GM19023 (cell line): ENCODE measurements at regions not wholly inside any gene's neighbourhood (a gene's known extent, or its start where the extent isn't known, plus 50 kb on each side); places are given as distances from the start of the nearest gene placed in this dataset.
"Not testable (repeated sequence)": the region's sequence is repeated elsewhere in the genome, so short reads cannot be mapped to it uniquely, and the experiment has no call there.

Source experiments
- ATAC-seq: cut with Tn5 transposase; IDR thresholded peaks from one replicate; pipeline ENCODE4 v1.9.1; 2021; ENCODE audit warnings: mild to moderate bottlenecking, moderate library complexity; ENCODE audit not compliant: unreplicated experiment

DNA sequence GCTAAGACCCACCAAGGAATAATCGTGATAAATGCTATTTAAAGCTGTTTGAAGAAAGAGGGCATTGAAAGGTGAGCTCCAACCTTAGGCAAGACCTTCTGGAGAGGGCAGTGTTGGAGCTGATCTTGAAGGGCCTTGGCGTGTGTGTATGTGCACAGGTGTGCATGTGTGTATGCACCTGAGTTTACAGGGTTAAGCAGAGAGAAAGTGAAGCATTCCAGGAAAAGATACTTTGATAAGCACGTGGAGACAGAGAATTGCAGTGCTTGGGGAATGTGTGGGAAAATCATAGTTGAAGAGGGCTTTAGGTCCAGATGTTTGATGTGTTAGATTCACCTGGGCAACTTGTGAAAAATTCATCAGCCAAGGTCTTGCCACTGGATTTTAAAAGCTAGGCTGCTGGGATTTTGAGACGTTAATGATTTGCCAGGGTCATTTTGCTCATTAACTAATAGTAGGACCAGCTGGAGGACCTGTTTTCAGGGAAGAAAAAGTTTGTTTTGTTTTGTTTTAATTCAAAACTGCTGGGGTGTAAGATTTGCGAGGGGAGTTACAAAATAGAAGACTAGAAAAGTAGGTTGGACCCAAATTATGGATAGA is 78.3 kb upstream of the ANKRD55 start:
- ATAC-seq = no peak

DNA sequence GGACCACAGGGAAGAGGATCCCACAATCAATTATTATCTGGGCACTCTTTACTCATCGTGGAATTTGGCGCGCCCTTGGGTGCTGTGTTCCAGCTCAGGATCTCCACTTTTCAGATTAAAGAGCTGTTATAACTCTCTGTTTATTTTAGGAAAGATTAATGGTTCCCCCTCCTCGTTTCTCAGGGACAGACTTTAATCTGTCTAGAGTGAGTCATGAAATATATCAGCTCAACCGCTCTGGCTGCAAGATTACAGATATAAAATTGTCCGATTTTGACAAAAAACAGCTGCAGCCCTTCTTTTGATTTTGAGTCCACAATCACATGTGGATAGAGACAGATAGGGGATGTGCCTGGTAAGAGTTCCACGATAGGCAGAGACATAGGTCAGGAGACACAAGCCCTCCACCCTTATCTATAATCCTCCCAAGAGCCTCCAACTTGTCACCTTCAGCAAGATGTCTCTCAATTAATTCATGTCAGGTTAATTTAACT is 77.6 kb upstream of the ANKRD55 start:
- no peak for ATAC-seq

DNA sequence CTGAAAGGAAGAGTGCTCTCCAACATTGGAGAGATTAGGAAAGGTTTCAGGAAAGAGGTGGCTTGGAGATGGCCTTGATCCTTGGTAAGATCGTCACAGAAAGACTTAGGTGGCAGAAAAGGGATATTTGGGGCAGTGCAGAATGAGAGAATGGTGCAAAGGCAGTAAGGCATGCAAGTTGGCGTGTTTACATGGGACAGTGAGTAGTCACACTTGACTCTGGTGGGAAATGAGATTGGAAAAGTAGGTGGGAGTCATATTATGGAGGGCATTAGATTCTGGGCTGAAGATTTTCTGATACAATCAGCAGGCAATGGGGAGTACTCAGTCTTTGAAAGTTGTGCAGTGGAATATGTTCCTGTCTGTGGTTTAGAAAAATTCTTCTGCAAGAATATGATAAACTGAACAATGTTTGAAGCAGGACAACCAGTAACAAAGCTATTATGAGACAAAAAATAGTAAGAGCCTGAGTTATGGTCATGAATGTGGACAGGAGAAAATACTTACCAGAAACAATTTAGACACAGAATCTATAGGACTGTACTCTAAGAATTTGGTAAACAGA is 76.2 kb upstream of the ANKRD55 start:
- no peak for ATAC-seq

DNA sequence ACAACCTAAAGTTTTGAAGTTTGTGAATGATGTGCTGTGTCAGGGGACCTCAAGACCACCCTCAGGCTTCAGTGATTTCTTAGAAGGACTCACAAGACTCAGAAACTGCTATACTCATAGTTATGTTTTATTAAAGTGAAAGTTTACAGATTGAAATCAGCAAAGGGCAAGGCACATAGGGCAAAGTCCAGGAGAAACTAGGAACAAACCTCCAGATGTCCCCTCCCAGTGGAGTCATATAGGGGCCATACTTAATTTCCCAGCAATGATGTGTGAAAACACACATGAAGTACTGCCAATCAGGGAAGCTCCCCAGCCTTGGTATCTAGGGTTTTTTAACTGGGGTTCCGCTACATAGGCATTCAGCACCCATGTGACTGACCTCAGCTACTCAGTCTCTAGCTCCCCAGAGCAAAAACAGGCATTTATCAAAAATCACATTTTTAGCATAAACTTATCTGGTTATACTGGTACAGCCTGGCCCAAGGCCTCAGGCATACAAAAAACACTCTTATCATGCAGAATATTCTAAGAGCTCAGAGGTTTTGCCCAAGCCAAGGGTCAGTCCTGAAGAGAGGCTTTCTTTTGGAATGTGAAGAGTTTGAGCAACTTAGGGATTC is 74.7 kb upstream of the ANKRD55 start:
- ATAC-seq = no peak

DNA sequence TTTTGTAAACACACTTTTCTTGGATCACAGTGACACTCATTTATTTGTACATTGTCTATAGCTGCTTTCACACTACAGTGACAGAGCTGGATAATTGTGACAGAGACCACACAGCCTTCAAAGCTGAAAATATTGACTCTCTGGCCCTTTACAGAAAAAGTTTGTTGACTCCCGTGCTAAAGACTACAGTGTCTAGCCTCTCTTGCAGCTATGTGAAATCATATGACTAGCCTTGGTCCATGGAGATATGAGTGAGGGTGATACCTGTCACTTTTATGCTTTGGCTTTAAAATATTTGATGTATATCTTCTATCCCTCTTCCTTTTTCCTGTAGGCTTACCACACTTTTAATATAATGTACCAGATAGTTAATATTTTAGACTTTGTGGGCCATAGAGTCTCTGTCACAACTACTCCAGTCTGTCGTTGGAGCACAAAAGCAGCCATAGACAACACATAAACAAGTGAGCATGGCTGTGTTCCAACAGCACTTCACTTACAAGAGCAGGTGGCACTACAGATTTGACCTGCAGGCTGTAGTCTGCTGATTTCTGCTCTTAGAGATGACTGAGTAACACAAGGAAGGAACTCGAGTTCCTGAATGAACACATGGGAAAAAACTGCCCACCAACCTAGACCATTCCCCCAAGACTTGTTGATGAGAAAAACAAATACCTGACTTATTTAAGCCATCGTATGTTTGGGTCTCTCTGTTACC is 73.5 kb upstream of the ANKRD55 start:
- no peak for ATAC-seq

DNA sequence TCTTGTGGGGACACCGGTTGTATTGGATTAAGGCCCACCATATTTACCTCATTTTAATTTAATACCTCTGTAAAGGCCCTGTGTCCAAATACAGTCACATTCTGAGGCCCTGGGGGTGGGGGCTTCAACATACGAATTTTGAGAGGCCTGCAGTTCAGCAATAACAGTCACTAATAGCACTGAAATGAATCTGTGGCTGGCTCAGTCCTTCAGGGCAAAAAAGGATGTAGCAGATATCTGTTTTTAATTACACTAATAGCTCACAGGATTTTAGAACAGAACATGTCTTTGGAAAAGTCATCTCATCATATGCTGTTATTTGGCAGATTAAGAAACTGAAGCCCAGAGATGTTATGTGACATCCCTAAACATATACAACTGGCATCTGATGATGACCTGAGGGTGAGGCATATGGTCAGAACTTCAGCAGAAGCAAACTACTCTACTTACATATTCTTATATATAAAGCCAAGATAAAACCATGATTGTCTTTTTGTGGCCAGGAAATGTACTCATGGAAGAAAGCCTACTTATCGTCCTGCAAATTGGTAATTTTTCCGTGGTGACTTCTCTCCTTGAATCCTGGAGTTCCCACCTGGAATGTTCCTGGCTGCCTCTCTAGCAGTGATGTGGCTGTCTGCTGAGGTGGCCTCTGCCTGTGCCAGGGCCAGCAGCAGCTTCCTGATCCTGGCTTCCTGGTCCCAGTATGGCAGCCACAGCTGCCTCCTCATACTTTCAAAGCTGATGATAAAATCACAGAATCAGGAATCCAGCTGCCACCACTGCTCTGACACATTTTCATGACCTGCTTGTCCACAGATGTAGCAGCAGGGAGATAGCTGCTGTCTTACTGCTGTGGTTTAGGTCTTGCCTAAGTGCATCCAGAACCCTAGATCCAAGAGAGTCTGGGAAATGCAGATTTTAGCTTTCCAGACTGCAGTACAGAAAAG is 72.1 kb upstream of the ANKRD55 start:
- ATAC-seq = no peak

DNA sequence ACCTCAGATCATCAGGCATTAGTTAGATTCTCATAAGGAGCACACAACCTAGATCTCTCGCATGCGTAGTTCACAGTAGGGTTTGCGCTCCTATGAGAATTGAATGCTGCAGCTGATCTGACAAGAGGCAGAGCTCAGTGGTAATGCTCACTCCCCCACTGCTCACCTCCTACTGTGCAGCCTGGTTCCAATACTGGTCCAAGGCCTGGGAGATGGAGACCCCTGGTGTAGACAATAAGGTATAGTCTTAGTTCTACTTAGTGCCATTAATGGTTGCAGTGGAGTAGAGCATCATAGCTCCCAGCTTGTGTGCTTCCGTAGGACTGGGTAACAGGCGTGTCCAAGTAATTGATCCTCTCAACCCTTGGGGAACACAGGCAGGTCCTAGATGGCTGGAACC is 70.4 kb upstream of the ANKRD55 start:
- ATAC-seq = no peak

DNA sequence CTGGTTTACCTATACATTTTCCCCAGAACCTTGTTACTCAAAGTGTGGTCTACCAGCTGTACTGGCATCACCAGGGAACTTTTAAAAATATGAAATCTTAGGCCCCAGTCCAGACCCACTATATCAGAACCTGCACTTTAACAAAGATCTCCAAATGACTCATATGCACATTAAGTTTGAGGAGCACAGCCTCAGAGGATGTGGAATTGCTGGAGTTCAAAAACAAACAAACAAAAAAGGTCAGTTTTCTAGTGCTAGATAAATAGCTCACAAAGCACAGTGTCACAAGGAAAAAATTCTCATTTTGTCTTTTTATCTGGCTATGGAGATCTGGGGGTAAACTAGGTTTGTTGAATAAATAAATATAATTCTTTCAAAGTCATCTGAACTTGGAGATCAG is 68.9 kb upstream of the ANKRD55 start:
- no peak for ATAC-seq

DNA sequence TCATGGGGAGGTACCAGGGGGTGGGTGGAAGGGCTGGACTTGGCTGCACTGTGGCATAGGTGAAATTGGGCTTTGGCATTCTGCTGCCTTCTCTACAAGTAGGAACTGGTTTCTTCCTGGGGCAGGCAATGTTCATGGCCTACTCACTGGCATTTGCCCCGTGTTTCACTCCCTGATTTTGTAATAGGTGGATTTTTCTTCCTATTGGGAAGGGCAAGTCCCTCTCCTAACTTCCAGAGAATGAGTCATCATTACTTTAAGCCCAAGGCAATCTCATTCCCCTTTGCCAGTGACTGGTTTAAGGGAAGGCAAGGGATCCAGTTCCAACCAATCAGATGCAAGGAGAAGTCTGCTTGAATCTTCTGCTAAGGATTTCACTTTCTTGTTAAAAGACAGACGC is 67.9 kb upstream of the ANKRD55 start:
- ATAC-seq = no peak

DNA sequence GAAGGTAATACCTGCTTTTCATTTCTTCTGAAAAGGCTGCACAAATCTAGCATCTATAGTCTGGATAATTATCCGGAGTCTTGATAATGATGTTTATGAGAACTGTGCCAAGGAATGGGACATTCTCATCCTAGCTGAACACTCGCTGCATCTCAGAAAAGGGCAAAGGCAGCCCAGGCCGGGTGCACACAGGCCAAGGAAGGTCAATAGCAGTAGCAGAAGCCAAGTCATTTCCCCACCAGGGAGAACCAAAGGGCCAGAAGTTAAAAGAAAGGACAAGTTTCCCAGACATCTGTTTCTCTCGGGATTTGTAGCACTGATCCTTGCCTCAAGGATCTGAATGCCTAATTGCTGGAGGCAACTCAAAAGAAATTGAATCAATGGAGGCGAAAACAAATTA is 66.1 kb upstream of the ANKRD55 start:
- ATAC-seq = no peak

DNA sequence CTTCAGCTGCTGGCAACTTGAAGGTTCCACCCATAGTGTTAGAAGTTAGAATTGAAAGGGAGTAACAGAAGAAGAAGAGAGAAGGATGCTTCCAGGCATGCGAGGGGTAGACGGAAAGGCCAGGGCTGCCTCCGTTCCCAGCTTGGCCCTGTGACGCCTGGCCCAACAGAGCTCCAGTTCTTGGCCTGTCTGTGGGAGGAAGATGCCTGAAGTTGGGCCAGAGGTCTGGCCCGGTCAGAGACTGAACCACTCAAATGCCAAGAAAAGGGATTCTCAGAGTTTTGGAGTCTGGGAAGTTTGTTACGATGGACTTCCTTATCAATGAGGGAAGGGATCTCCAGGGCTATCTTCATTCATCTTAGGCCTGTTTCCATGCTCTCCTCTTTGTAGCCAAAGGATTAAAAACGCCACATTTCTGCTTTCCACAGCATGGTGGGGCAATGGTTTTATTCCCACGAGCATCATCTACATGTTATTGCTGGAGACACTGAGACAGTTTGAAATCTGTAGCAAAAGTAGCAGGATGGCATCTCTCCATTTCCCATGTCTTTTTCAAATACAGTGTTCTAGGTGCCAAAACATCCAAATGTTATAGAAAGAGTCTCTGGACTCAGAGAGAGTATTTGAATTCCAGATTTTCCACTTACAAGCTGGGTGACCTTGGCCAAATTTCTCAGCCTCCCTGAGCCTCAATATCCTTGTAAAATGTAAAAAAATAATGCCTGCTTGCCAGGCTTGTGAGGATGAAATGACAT is 65.4 kb upstream of the ANKRD55 start:
- ATAC-seq = no peak

DNA sequence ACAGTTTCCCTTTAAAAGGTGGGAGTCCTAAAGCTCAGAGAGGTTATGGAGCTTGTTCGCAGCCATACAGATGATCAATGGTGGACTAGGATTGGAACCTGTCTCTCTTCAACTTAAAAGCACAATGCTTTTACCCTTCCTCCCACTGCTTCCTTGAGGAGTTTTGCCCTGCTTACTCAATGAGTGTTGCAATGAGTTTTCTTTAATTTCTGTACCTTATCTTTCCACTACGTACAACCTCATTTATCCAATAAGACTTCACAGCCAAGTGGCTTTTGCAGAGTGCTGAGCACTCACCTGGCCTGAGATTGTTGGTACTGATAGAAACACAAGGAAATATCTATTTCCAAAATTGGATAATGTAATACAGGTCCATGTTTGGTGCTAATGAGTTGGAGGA is 64.7 kb upstream of the ANKRD55 start:
- ATAC-seq = no peak

DNA sequence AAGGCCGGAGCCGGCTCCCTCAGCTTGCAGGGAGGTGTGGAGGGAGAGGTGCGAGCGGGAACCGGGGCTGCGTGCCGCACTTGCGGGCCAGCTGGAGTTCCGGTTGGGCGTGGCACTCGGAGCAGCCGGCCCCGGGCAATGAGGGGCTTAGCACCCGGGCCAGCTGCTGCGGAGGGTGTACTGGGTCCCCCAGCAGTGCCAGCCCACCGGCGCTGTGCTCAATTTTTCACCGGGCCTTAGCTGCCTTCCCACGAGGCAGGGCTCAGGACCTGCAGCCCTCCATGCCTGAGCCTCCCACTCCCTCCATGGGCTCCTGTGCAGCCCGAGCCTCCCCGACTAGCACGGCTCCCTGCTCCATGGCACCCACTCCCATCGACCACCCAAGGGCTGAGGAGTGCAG is 62.2 kb upstream of the ANKRD55 start:
- not testable (repeated sequence) for ATAC-seq

DNA sequence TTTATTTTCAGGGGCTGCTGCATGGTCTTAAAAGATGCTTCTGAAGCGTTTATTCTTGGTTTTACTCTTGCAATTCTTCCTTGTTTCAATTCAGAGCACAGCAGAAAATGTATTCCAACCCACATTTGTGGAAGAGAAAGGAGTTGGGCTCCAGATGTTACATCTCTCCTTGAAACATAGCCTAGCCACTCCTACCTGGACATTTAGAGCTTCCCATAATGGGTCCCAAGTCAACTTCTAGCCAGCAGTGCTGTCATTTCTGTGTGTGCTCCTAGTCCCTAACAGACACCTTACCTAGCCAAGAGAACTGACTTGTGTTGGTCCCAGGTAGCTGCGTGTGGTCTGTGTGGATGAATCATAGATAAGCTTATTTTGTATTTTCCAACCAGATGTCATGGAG is 61.2 kb upstream of the ANKRD55 start:
- ATAC-seq = no peak

DNA sequence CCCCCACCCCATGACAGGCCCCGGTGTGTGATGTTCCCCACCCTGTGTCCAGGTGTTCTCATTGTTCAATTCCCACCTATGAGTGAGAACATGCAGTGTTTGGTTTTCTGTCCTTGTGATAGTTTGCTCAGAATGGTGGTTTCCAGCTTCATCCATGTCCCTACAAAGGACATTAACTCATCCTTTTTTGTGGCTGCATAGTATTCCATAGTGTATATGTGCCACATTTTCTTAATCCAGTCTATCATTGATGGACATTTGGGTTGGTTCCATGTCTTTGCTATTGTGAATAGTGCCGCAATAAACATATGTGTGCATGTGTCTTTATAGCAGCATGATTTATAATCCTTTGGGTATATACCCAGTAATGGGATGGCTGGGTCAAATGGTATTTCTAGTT is 59.7 kb upstream of the ANKRD55 start:
- not testable (repeated sequence) for ATAC-seq

DNA sequence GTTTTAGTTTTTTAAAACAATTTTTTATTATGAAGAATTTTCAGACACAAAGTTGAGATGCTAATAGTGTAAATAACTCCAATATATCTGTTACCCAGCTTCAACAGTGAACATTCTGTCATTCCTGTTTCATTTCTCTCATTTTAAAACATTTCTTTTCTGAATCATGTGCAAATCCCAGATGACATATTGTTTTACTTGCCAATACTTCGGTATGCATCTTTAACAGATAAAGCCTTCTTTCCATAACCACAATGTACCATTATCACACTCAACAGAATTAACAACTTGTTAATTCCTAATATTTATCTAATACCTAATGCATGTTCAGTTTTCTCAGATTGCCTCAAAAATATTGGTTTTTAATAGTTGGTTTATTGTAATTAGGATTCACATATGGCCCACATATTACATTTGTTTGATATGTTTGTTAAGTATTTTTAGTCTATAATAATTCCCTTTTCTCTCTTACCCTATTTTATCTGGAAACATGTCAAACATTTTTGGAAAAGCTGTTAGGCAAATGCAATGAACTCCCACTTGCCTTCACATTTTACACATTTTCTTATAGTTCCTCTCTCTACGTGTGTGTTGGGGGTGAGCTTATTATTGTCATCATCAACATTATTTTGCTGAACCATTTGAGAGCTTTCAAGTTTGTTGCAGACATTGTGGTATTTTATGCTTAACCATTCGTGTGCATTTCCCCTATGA is 58.7 kb upstream of the ANKRD55 start:
- ATAC-seq = no peak

DNA sequence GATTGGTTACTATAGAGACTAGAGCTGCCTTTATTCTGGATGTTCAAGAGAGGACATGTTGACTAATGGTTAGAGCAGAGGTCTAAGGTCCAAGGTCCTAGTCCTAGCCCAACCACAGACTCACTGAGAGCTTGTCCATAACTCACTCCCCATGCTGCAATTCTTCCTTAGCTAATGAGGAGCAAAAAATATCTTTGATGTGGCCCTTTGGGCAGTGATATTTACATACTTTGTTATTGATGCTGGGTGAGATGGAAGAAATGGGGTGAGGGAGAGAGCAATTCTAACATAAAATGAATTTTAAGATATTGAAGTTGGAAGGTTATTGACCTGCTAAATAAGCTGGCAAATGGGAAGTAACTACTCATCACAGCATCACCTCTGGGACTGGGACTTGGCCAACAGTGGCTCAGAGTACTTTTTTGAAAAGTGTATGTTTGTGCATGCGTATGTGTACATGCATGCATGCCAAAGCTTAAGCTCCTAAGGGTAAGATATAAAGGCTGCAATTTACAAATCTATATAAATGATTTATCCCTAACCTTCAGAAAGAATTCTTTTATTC is 58.0 kb upstream of the ANKRD55 start:
- ATAC-seq = no peak

DNA sequence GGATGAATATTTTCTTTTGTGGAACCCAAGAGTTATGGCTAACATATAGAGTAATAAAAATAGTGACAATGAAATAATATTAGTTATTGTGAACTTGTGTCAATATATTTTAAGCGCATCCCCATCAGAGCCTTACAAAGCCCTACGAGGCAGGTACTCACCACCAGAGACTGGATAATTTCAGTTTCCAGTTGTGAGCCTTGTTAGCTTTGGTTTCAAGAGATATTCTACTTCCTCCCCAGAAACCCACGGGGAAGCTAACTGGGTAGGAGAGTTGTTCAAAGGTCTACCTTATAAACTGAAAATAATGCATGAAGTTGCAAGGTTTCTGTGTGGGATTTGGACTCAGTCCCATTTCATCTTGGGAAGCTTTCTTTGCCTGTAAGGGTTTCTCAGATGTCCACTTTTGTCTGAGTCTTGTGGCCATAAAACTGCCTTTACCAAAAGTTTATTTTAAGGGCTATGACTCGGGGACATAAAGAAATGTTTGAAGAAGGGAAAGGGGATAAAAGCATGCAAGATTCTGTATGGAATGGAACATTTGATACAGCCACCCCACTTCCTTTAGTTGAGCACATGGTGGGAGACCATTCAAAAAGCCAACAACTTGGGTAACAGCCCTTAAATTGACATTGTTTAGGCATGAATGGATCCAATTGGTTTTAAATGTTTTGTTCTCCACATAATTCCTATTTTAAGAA is 57.4 kb upstream of the ANKRD55 start:
- no peak for ATAC-seq

DNA sequence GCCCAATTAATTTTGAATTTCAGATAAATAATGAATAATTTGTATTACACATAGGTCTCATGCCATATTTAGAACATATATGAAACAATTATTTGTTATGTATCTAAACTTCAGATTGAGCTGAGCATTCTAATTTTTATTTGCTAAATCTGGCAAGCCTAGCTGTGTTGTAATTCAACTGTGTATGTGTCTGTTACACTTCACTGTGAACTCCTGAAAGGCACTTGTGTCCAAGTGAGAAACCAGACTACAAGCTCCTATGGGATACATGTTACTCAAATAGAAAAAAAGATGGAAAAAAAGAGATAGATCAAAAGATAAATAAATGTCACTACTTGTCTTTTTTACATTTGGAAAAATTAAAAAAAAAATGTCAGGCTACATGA is 56.5 kb upstream of the ANKRD55 start:
- no peak for ATAC-seq
